ENCODE measurements at regions not wholly inside any gene's neighbourhood (a gene's known extent, or its start where the extent isn't known, plus 50 kb on each side); places are given as distances from the start of the nearest gene placed in this dataset.

- Histone ChIP-seq H3K27me3 (no peaks in the 10 kb centered on the region), H3K4me1 (no peaks in the 10 kb centered on the region), H3K4me3 (no peak overlapping the region), H3K9me3 (no peaks in the 10 kb centered on the region), H3K36me3 (no peaks in the 10 kb centered on the region), H3K27ac (no peak overlapping the region)
- WGBS (ENCODE audit: insufficient coverage, low coverage, low lambda C conversion rate, missing lambda C conversion rate) = 73% methylated on average over 3 of the region's 3 CpGs
- DNase-seq = no peak
- no peak for ATAC-seq
- TF ChIP-seq CTCF (IDR thresholded peaks at IDR 0.05) = no peak
- TF ChIP-seq POLR2A (IDR thresholded peaks at IDR 0.05) = no peak
- intact Hi-C loops (cut with DNase I) = no loop called here
These were observed 130.3 kb upstream of the SATB2 start for GRCh38 chr2:199588054-199588453.

- Histone ChIP-seq H3K27ac (no peak overlapping the region), H3K4me3 (no peak overlapping the region), H3K27me3 (no peaks in the 10 kb centered on the region), H3K4me1 (no peaks in the 10 kb centered on the region), H3K36me3 (no peaks in the 10 kb centered on the region), H3K9me3 (no peaks in the 10 kb centered on the region)
- ATAC-seq (no peak), DNase-seq (no peak)
- WGBS (ENCODE audit: insufficient coverage, low coverage, low lambda C conversion rate, missing lambda C conversion rate) = 72% methylated on average over 2 of the region's 2 CpGs
- TF ChIP-seq POLR2A (IDR thresholded peaks at IDR 0.05) (no peak), CTCF (IDR thresholded peaks at IDR 0.05) (no peak)
- intact Hi-C loops (cut with DNase I) = no loop called here
These were observed 128.9 kb upstream of the SATB2 start for GRCh38 chr2:199586646-199587045.

GRCh38 chr2:199583676-199584075 lies 125.9 kb upstream of the SATB2 start:
- Histone ChIP-seq H3K9me3 (no peaks in the 10 kb centered on the region), H3K36me3 (no peaks in the 10 kb centered on the region), H3K4me3 (no peak overlapping the region), H3K4me1 (no peaks in the 10 kb centered on the region), H3K27ac (no peak overlapping the region), H3K27me3 (no peaks in the 10 kb centered on the region)
- no peak for TF ChIP-seq POLR2A (IDR thresholded peaks at IDR 0.05)
- no peak for TF ChIP-seq CTCF (IDR thresholded peaks at IDR 0.05)
- 66% methylated on average over 3 of the region's 3 CpGs for WGBS (ENCODE audit: insufficient coverage, low coverage, low lambda C conversion rate, missing lambda C conversion rate)
- no peak for ATAC-seq
- no peak for DNase-seq
- intact Hi-C loops (cut with DNase I) = no loop called here

- Histone ChIP-seq H3K36me3 (no peaks in the 10 kb centered on the region), H3K4me1 (no peaks in the 10 kb centered on the region), H3K27ac (no peak overlapping the region), H3K4me3 (peak overlapping the region in 2 of 3 donors; percentile 19 to 22), H3K27me3 (no peaks in the 10 kb centered on the region), H3K9me3 (no peaks in the 10 kb centered on the region)
- DNase-seq (no peak), ATAC-seq (peak; percentile 33 to 57 (median 44))
- WGBS (ENCODE audit: insufficient coverage, low coverage, low lambda C conversion rate, missing lambda C conversion rate) = 38% methylated on average over 9 of the region's 9 CpGs
- TF ChIP-seq CTCF (IDR thresholded peaks at IDR 0.05) (no peak), POLR2A (IDR thresholded peaks at IDR 0.05) (no peak)
- intact Hi-C loops (cut with DNase I) = no loop called here
These were observed 124.2 kb upstream of the SATB2 start for GRCh38 chr2:199581935-199582360.

- intact Hi-C loops (cut with DNase I) = no loop called here
- Histone ChIP-seq H3K9me3 (no peaks in the 10 kb centered on the region), H3K36me3 (no peaks in the 10 kb centered on the region), H3K27ac (no peak overlapping the region), H3K4me1 (no peaks in the 10 kb centered on the region), H3K27me3 (no peaks in the 10 kb centered on the region), H3K4me3 (peak overlapping the region in 2 of 3 donors; percentile 19 to 22)
- TF ChIP-seq CTCF (IDR thresholded peaks at IDR 0.05) (no peak), POLR2A (IDR thresholded peaks at IDR 0.05) (no peak)
- ATAC-seq = no peak
- DNase-seq = no peak
- 48% methylated on average over 4 of the region's 4 CpGs for WGBS (ENCODE audit: insufficient coverage, low coverage, low lambda C conversion rate, missing lambda C conversion rate)
These were observed 123.7 kb upstream of the SATB2 start for GRCh38 chr2:199581408-199581807.

All from right lobe of liver (tissue), 6 donors.